ENCODE measurements at regions not wholly inside any gene's neighbourhood (a gene's known extent, or its start where the extent isn't known, plus 50 kb on each side); places are given as distances from the start of the nearest gene placed in this dataset.

DNA sequence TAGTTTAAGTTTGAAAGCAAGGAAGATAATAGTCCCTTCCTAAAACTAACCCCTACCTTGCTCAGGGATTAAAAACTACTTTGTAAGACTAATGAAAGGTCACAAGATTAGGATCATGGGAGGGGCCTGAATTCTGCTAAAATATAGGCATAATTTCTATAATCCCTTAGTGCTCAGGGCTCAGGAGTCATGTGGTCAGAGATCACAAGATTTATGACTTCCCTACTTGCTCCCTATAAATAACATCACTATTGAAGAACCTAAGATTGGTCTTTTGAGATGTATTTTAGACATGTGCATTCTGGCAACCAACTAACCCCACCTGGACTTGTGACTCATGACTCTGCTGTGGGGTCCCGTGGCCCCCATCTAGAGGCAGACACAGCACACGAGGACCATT is 81.1 kb downstream of the STMND1 start:
- no peaks in the 10 kb centered on the region for H3K36me3 ChIP-seq
- H3K9me3 ChIP-seq (ENCODE audit: low read depth), result no peaks in the 10 kb centered on the region
- H3K27me3 ChIP-seq, result no peaks in the 10 kb centered on the region
- no peak overlapping the region for H3K4me3 ChIP-seq
- H3K27ac ChIP-seq, result no peak overlapping the region
- TF ChIP-seq, protein P1, sequence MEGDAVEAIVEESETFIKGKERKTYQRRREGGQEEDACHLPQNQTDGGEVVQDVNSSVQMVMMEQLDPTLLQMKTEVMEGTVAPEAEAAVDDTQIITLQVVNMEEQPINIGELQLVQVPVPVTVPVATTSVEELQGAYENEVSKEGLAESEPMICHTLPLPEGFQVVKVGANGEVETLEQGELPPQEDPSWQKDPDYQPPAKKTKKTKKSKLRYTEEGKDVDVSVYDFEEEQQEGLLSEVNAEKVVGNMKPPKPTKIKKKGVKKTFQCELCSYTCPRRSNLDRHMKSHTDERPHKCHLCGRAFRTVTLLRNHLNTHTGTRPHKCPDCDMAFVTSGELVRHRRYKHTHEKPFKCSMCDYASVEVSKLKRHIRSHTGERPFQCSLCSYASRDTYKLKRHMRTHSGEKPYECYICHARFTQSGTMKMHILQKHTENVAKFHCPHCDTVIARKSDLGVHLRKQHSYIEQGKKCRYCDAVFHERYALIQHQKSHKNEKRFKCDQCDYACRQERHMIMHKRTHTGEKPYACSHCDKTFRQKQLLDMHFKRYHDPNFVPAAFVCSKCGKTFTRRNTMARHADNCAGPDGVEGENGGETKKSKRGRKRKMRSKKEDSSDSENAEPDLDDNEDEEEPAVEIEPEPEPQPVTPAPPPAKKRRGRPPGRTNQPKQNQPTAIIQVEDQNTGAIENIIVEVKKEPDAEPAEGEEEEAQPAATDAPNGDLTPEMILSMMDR (IDR thresholded peaks at IDR 0.05; ENCODE audit: low read depth, low read length), result no peak
- H3K4me1 ChIP-seq (ENCODE audit: low read depth), result no peaks in the 10 kb centered on the region
- DNase-seq (ENCODE audit: low read depth in 1 of 2, low spot score in 1 of 2), result no peak

DNA sequence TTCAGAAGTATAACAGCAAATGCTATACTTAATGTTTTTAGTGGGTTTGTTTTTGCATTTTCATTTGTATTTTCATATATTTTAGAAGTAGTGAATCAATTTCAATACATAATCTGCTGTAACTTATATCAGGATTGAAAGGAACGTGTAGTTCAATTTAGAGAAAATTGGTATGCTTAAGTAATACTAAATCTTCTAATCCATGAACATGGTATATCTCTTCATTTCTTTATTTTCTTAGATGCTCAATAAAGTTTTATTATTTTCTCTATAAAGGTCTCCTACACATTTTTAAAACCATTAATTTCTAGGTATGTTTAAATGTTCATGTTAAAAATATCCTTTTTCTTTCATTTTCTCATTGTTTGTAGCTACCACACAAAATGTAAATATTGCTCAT is 85.1 kb downstream of the STMND1 start:
- DNase-seq (ENCODE audit: low read depth in 1 of 2, low spot score in 1 of 2), result no peak
- Histone ChIP-seq H3K4me3 (no peak overlapping the region), H3K27ac (no peak overlapping the region), H3K27me3 (no peaks in the 10 kb centered on the region), H3K9me3 (ENCODE audit: low read depth) (no peaks in the 10 kb centered on the region), H3K36me3 (no peaks in the 10 kb centered on the region), H3K4me1 (ENCODE audit: low read depth) (no peaks in the 10 kb centered on the region)
- TF ChIP-seq, protein P1 (IDR thresholded peaks at IDR 0.05; ENCODE audit: low read depth, low read length), result no peak

DNA sequence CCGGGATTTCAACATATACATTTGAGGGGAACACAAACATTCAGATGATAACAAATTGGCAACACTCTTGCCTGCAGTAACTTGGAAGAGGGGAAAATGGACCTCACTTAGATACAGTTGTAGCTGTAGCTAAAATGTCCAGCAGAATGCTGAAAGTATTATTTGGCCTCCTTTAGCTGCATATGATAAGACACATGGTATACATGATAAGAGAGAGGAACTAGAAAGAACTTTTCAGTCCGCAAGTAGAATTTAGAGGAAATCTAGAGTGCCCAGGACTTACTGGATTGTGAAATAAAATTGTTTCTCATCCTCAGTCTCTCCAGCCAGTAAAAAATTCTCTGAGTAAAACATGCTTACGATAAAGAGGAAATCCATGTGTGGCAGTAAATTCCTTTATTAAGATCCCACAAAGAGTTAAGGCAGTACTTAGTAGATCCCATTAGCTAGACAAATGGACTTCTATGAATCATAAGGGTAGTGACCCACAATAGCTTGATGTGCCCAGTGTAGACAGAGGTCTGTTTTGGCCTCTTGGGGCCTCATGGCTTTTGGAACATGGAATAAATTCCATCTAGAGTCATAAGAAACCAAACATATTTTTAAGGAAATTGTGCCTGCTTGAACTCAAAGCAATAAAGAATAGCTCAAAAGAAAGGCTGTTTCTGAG is 87.9 kb upstream of the RBM24 start:
- H3K4me3 ChIP-seq, result no peak overlapping the region
- no peaks in the 10 kb centered on the region for H3K27me3 ChIP-seq
- peak in 1 of 2 donors; percentile 65 for DNase-seq (ENCODE audit: low read depth in 1 of 2, low spot score in 1 of 2)
- TF ChIP-seq, protein P1 (IDR thresholded peaks at IDR 0.05; ENCODE audit: low read depth, low read length), result no peak
- H3K4me1 ChIP-seq (ENCODE audit: low read depth), result no peaks in the 10 kb centered on the region
- H3K9me3 ChIP-seq (ENCODE audit: low read depth), result no peaks in the 10 kb centered on the region
- H3K27ac ChIP-seq, result no peak overlapping the region
- H3K36me3 ChIP-seq, result no peaks in the 10 kb centered on the region

- Histone ChIP-seq H3K4me1 (ENCODE audit: low read depth) (no peaks in the 10 kb centered on the region), H3K27me3 (no peaks in the 10 kb centered on the region), H3K27ac (no peak overlapping the region), H3K9me3 (ENCODE audit: low read depth) (no peaks in the 10 kb centered on the region), H3K36me3 (no peaks in the 10 kb centered on the region), H3K4me3 (no peak overlapping the region)
- TF ChIP-seq, protein P1 (IDR thresholded peaks at IDR 0.05; ENCODE audit: low read depth, low read length), result no peak
- no peak for DNase-seq (ENCODE audit: low read depth in 1 of 2, low spot score in 1 of 2)
Measured at GRCh38 chr6:17197607-17198006, 83.6 kb upstream of the RBM24 start.

GRCh38 chr6:17200395-17200794 is 80.8 kb upstream of the RBM24 start:
- DNase-seq (ENCODE audit: low read depth in 1 of 2, low spot score in 1 of 2), result no peak
- Histone ChIP-seq H3K4me1 (ENCODE audit: low read depth) (no peaks in the 10 kb centered on the region), H3K4me3 (no peak overlapping the region), H3K9me3 (ENCODE audit: low read depth) (no peaks in the 10 kb centered on the region), H3K27ac (no peak overlapping the region), H3K36me3 (no peaks in the 10 kb centered on the region), H3K27me3 (no peaks in the 10 kb centered on the region)
- TF ChIP-seq, protein P1 (IDR thresholded peaks at IDR 0.05; ENCODE audit: low read depth, low read length), result peak; percentile 19

All from cardiac muscle cell (in vitro differentiated cells and primary cell).